ENCODE measurements at regions not wholly inside any gene's neighbourhood (a gene's known extent, or its start where the extent isn't known, plus 50 kb on each side); places are given as distances from the start of the nearest gene placed in this dataset.
"Not testable (repeated sequence)": the region's sequence is repeated elsewhere in the genome, so short reads cannot be mapped to it uniquely, and the experiment has no call there.

DNA sequence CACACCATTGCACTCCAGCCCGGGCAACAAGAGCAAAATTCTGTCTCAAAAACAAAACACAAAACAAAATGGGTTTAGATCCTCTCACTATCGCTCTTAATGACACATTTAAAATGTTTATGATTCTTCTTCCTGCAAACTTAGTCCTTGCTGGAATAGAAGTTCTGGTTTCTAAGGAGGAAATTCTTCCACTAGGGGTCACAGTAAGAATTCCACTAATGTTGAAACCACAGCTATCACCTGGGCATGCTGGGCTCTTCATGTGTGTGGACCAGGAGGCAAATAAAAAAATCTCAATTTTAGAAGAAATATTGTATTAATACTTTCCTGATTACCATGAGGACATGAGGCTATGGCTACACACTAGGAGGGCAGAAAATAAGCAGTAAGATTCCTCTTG is 915.8 kb downstream of the TYW1 start:
- H3K4me3 ChIP-seq = no peak overlapping the region
- intact Hi-C loops (cut with DNase I; ENCODE audit: low total_unique reads) = no loop called here
- DNase-seq = no peak
- H3K4me1 ChIP-seq = no peaks in the 10 kb centered on the region
- TF ChIP-seq POLR2AphosphoS5 (IDR thresholded peaks at IDR 0.05) (no peak), EP300 (IDR thresholded peaks at IDR 0.05) (no peak), POLR2A (IDR thresholded peaks at IDR 0.05) (no peak)
- TF ChIP-seq, protein P1, sequence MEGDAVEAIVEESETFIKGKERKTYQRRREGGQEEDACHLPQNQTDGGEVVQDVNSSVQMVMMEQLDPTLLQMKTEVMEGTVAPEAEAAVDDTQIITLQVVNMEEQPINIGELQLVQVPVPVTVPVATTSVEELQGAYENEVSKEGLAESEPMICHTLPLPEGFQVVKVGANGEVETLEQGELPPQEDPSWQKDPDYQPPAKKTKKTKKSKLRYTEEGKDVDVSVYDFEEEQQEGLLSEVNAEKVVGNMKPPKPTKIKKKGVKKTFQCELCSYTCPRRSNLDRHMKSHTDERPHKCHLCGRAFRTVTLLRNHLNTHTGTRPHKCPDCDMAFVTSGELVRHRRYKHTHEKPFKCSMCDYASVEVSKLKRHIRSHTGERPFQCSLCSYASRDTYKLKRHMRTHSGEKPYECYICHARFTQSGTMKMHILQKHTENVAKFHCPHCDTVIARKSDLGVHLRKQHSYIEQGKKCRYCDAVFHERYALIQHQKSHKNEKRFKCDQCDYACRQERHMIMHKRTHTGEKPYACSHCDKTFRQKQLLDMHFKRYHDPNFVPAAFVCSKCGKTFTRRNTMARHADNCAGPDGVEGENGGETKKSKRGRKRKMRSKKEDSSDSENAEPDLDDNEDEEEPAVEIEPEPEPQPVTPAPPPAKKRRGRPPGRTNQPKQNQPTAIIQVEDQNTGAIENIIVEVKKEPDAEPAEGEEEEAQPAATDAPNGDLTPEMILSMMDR (IDR thresholded peaks at IDR 0.05) = no peak
- 60 to 82% (median 71%) methylated on average over 2 of the region's 2 CpGs for WGBS, 5 donors
- H3K27me3 ChIP-seq = no peaks in the 10 kb centered on the region
- no peaks in the 10 kb centered on the region for H3K9me3 ChIP-seq
- no peak overlapping the region for H3K27ac ChIP-seq
- H3K36me3 ChIP-seq = no peaks in the 10 kb centered on the region

- TF ChIP-seq POLR2A (IDR thresholded peaks at IDR 0.05) (no peak), EP300 (IDR thresholded peaks at IDR 0.05) (no peak), POLR2AphosphoS5 (IDR thresholded peaks at IDR 0.05) (no peak)
- TF ChIP-seq, protein P1 (IDR thresholded peaks at IDR 0.05) = no peak
- Histone ChIP-seq H3K27me3 (no peaks in the 10 kb centered on the region), H3K27ac (no peak overlapping the region), H3K4me3 (no peak overlapping the region), H3K9me3 (peaks cover 0 to 7% (median 3%) of the 10 kb centered on the region in 4 donors), H3K4me1 (no peaks in the 10 kb centered on the region), H3K36me3 (no peaks in the 10 kb centered on the region)
- intact Hi-C loops (cut with DNase I; ENCODE audit: low total_unique reads) = no loop called here
- DNase-seq = no peak
These were observed 917.0 kb downstream of the TYW1 start for GRCh38 chr7:67913604-67914003.

DNA sequence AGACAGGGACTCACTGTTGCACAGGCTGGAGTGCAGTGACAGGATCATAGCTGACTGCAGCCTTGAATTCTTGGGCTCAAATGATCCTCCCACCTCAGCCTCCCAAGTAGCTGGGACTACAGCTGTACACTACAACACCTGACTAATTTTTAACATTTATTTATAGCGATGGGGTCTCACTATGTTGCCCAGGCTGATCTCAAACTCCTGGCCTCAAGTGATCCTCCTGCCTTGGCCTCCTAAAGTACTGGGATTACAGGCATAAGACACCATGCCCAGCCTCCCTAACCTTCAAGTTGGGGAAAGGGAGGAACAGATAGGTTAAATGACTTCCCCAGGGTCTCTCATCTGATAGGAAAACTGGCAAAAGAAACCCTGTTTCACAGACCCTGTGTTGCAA is 919.5 kb downstream of the TYW1 start:
- H3K27me3 ChIP-seq; DNase-seq; intact Hi-C loops (cut with DNase I; ENCODE audit: low total_unique reads); H3K27ac ChIP-seq; H3K4me3 ChIP-seq; H3K36me3 ChIP-seq; H3K4me1 ChIP-seq: not testable (repeated sequence)
- 86 to 97% (median 91%) methylated on average over 1 of the region's 1 CpG for WGBS, 5 donors
- H3K9me3 ChIP-seq = peaks cover 0 to 18% (median 8%) of the 10 kb centered on the region in 4 donors

GRCh38 chr7:67916571-67917436 is 920.2 kb downstream of the TYW1 start:
- 56 to 66% (median 65%) methylated on average over 9 of the region's 9 CpGs for WGBS, 5 donors
- H3K9me3 ChIP-seq = peaks cover 0 to 18% (median 8%) of the 10 kb centered on the region in 4 donors
- intact Hi-C loops (cut with DNase I; ENCODE audit: low total_unique reads) = no loop called here
- TF ChIP-seq POLR2AphosphoS5 (IDR thresholded peaks at IDR 0.05) = no peak
- TF ChIP-seq, protein P1 (IDR thresholded peaks at IDR 0.05) = no peak
- TF ChIP-seq EP300 (IDR thresholded peaks at IDR 0.05) = no peak
- no peak for TF ChIP-seq POLR2A (IDR thresholded peaks at IDR 0.05)
- no peaks in the 10 kb centered on the region for H3K4me1 ChIP-seq
- no peak for DNase-seq
- no peaks in the 10 kb centered on the region for H3K27me3 ChIP-seq
- H3K4me3 ChIP-seq = no peak overlapping the region
- no peak overlapping the region for H3K27ac ChIP-seq
- H3K36me3 ChIP-seq = no peaks in the 10 kb centered on the region

DNA sequence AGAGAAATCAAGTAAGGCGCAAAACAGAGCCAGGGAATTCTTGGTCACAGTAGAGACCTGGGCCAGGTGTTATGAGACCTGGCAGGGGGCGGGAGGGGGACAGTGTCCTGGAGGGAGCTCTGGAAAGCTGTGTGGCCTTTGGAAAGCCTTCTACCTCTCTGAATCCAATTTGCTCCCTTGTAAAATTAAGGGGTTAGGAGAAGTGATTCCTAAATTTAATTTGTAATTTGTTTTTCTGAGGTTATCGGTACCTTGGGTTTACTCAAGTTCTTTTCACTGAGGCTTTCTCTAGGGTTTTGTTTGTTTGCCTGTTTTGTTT is 920.8 kb downstream of the TYW1 start:
- 74 to 87% (median 75%) methylated on average over 3 of the region's 3 CpGs for WGBS, 5 donors
- Histone ChIP-seq H3K27me3 (no peaks in the 10 kb centered on the region), H3K4me3 (no peak overlapping the region), H3K4me1 (no peaks in the 10 kb centered on the region), H3K27ac (no peak overlapping the region), H3K9me3 (peaks cover 0 to 18% (median 8%) of the 10 kb centered on the region in 4 donors), H3K36me3 (no peaks in the 10 kb centered on the region)
- DNase-seq = no peak
- TF ChIP-seq POLR2A (IDR thresholded peaks at IDR 0.05) (no peak), EP300 (IDR thresholded peaks at IDR 0.05) (no peak), POLR2AphosphoS5 (IDR thresholded peaks at IDR 0.05) (no peak)
- TF ChIP-seq, protein P1 (IDR thresholded peaks at IDR 0.05) = no peak
- intact Hi-C loops (cut with DNase I; ENCODE audit: low total_unique reads) = no loop called here
